CD4-positive, alpha-beta T cell treated with Interleukin-17A for 4 hours (primary cell): ENCODE measurements at regions not wholly inside any gene's neighbourhood (a gene's known extent, or its start where the extent isn't known, plus 50 kb on each side); places are given as distances from the start of the nearest gene placed in this dataset.

Experiments
- DNase-seq: peaks from one replicate; pipeline ENCODE4 v3.0.0-alpha.2; 2020; ENCODE audit warnings: mixed read lengths

- no peak for DNase-seq
Measured at GRCh38 chr7:46750321-46750865, 829.3 kb upstream of the IGFBP3 start.

- DNase-seq, result no peak
Measured at GRCh38 chr7:46747869-46748576, 827.0 kb upstream of the IGFBP3 start.

DNA sequence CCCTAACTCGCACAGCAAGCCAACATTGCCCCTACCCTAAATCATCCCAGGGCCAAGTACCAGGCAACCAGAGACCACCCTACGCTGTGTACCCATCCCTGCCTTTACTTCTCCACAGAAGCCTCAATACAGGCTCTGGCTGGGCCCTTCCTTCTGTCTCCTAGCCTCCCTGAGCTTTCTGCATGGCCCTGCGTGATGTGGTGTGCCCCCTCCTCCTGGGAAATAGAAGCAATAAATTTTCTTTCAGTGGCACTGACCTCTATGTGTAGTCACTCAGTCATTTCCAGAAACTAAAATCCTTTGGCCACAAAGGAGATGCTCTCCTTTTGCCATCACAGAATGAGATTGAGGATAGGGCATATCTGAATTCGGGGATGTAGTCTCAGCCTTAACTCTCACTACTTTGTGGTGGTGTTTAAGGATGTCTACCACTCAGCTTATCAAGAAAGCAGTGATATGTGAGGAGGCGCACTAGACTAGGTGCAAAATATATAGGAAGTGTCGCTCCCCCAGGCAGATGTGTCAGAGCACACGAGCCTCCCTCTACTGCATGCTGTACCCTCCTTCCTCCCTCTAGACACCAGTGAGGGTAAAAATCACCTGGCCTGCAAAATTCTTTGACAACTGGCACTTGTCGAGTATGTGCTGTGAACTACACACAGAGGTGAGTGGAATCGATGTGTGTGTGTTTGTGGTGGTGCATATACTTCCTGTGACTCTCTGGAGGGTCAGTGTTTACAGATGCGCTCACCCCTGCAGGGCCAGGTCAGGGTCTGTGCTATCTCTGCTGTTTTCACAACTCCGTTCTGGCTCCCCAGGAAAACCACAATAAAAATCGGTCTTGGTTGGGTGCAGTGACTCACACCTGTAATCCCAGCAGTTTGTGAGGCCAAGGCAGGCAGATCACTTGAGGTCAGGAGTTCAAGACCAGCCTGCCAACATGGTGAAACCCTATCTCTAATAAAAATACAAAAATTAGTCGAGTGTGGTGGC, 825.9 kb upstream of the IGFBP3 start:
- no peak for DNase-seq

DNA sequence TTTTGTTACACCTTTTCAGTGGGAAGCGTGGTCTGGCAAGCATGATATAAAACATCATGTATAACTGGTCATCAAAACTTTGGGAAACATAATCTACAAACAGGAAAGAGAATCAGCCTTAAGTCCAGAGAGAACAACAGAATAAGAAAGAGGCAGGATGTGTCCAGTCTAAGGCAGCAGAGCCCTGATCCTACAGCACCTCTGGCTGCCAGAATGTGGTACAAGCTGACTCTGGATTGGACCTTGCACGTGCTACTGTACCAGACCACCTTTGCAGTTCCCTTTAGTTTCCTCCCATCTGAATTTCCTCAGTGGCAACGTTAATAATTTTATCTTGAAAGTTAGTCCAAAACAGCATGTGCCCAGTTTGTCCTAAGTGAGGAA, 824.6 kb upstream of the IGFBP3 start:
- no peak for DNase-seq

- no peak for DNase-seq
Measured at GRCh38 chr7:46744957-46745706, 824.1 kb upstream of the IGFBP3 start.

DNA sequence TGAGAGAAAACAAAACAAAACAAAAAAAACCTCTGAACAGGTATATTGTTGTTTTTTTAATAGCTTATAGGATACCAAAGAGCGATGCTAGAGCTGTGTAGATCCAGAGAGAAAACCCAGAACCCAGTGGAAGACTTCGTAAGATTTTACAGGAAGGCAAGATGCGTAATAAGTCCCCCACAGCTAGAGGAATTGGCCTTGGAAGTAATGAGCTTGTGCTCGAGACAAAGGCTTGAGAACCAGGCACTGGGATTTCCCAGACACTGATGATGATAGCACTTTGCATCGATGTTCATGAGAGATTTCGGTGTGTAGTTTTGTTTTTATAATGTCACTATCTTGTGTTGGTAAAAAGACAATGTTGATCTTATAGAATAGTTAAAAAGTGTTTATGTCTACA, 821.5 kb upstream of the IGFBP3 start:
- DNase-seq, result no peak

DNA sequence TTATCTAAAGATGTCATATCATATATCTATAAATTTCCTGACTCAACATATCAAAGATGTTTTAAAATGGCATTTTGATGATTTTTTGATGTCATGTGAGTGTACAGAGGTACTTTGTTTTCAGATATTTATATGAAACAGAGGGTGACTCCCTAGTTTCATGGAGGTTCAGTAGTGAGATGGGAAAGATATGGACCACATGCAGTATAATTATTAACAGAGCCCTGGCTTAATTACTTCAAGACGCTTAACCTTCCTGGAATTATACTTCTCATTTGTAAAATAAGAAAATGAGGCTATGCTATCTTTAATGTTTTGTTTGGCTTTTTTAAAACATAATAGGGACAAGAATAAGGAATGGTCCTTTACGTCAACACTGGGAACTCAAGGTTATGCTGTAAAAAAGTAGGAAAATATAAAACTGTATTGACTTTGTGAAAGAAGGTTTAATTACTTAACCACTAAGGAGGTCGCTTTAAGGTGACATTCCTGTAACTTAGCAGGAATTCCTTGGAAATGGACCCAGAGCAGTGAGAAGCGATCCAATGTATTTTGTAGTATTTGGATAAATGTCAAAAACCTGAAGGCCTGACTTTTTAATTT, 821.0 kb upstream of the IGFBP3 start:
- no peak for DNase-seq

DNA sequence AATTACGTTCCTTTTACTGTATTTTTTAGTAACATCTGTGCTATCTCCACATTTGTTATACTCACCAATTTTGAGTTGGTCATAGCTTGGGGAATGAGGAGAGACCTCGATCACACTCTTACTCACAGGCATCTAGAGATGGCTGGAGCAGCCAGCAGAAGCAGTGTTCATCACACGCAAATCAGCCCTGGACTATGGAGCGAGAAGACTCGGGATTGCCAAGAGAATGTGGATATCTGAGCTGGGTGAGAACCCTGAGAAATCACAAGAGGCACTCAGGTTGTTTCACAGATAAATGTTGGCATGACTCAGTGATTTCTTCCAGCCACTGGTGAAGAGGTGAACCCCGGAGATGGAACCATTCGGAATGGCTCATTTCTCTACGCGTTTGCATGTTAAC, 820.1 kb upstream of the IGFBP3 start:
- DNase-seq, result no peak

DNA sequence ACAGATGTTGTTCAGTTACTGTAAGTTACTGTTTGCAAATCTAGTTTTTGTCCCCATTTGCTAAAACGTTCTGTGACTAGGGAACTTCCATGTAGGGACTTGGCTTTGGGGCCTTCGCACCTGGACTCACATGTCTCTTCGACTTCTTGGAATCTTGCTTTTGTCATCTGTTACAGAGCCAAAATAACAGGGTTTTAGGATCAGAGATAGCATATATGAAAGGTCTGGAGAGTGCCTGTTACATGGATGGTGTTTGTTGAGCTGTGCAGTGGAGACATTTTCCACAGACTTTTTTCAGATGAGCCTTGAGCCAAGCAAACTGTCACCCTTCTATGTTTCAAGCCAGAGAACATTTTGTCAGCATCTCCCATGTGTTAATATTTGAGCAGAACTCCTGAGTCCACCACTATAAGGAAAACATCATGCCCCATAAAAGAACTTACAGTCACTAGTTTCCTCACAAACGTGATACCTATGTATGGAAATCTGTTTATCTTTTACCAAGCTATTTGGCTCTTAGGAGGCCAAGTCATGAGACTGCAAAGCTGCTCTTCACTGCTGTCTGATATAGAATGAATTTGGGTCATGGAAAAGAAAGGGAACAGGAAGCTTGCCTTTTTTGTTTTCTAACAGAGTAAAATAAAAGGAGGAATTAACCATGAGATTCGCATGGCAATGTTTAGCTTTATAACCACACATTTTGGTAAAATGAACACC, 818.6 kb upstream of the IGFBP3 start:
- no peak for DNase-seq

DNA sequence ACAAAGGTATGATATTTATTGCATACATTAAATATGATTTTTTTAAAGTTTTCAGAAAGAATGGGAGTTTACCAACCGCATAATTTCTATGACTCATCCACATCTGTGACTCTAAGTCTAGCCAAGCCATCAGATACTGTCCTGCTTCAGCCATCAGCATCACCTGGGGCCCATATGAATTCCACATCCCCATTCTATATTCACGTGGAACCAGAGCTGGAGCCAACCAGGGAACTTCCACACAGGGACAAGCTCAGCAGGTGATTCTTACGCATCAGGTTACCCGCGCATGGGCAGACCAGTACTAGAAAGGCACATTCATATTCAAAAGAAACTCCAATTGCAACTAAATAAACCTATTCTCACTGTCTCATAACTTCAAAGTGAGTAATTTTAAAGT, 817.7 kb upstream of the IGFBP3 start:
- DNase-seq, result no peak

GRCh38 chr7:46738165-46738564, 817.1 kb upstream of the IGFBP3 start:
- DNase-seq, result no peak

DNA sequence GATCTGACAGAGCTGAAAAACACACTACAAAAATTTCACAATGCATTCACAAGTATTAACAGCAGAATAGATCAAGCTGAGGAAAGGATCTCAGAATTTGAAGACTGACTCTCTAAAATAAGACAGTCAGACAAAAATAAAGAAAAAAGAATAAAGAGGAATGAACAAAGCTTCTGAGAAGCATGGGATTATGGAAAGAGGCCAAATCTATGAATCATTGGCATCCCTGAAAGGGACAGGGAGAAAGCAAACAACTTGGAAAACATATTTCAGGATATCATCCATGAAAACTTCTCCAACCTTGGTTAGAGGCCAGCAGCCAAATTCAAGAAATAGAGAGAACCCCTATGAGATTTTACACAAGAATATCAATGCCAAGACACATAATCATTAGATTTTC, 804.8 kb upstream of the IGFBP3 start:
- no peak for DNase-seq

DNA sequence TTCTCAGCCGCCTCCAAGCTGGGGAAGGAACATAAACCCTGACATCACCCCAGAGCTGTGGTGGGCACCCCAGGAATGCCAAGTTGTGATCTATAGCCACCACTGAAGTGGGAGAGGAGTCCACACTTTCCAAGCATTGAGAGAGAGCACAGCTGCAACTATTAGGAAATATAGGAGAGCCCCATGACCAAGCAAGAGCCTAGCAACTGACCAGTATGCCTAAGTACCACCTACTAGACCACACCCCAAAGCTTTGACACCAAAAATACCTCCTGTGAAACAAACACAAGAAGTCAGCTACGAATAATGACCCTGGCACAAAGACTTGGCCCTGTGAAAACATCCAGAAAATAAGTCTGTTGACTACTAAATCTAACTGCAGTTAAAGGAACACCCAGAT, 804.1 kb upstream of the IGFBP3 start:
- DNase-seq, result no peak

DNA sequence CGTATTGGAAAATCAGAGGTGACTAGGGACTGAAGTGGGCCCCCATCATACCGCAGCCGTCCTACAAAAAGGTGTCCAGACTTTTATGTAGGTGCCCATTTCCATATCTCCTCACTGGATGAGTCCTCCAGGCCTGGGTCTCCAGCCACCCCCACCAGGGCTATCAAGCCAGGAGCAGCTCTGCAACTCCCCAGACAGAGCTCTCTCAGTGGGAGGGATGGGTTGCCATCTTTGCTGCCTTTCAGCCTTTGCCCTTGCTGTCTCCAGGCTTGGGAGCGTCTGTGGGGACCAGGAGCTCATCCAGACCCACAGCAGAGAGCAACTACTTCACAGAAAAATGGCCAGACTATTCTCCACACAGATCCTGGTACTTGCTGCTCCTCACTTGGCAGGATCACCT, 802.7 kb upstream of the IGFBP3 start:
- DNase-seq, result no peak

- DNase-seq, result no peak
Measured at GRCh38 chr7:46723003-46723402, 801.9 kb upstream of the IGFBP3 start.

GRCh38 chr7:46720761-46721160, 799.7 kb upstream of the IGFBP3 start:
- no peak for DNase-seq

GRCh38 chr7:46719616-46720015, 798.5 kb upstream of the IGFBP3 start:
- DNase-seq, result no peak

GRCh38 chr7:46716926-46717325, 795.9 kb upstream of the IGFBP3 start:
- DNase-seq, result no peak

DNA sequence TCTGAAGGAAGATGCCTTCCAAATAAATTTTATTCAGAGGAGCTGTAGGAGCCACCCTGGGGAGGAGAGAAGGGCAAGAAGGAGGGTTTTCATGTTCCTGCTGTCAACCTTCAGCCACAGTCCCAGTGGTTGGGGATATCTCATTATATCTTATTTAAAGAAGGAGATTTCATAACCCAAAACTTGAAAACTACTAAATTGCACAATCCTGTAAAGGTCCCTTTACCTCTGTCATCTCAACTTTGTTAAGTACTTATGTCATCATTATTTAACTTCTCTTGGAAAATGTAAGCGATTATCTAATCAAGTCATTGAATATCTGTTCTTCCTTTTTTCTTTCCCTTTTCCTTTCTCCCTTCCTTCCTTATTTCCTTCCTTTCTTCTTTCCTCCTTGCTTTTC, 794.5 kb upstream of the IGFBP3 start:
- no peak for DNase-seq

GRCh38 chr7:46714904-46715303, 793.8 kb upstream of the IGFBP3 start:
- DNase-seq, result no peak

DNA sequence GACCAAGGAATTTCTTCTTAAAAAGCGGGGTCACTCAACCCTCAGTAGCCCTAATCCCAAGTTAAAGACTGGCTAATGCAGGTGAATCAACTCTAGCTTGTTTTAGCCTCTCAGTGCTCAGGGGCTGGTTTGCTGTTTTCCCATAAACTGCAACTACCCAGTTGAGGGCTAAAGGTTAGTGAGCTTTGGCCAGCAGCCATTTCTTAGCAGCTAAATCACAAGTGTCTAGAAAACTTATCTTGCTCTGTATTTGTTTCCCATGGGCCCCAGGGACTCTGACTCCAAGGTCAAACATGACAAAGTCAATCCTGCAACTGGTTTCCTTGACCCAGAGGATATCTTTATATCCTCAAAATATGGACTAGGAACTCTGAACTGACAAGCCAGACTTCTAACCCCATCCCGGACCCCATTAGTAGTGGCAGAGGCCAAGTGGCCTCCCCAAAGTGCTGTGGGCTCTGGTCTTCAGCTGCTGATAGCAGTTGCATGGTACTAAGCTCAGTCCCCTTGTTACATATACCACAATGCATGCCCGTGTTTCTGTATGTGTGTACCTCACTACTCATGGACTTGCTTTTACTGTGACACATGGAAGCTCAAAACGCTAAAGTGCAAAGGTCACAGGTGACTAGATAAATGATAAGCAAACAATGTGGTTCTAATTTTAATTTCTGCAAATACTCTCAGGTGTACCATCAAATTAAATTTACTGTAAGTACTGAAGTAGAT, 793.0 kb upstream of the IGFBP3 start:
- no peak for DNase-seq
